Suppressor macrophage (primary cell): ENCODE measurements at regions not wholly inside any gene's neighbourhood (a gene's known extent, or its start where the extent isn't known, plus 50 kb on each side); places are given as distances from the start of the nearest gene placed in this dataset.

Source experiments
- DNase-seq, 4 experiments: peaks; one replicate each; pipeline ENCODE4 v3.0.0-alpha.2; 2020 to 2022

DNA sequence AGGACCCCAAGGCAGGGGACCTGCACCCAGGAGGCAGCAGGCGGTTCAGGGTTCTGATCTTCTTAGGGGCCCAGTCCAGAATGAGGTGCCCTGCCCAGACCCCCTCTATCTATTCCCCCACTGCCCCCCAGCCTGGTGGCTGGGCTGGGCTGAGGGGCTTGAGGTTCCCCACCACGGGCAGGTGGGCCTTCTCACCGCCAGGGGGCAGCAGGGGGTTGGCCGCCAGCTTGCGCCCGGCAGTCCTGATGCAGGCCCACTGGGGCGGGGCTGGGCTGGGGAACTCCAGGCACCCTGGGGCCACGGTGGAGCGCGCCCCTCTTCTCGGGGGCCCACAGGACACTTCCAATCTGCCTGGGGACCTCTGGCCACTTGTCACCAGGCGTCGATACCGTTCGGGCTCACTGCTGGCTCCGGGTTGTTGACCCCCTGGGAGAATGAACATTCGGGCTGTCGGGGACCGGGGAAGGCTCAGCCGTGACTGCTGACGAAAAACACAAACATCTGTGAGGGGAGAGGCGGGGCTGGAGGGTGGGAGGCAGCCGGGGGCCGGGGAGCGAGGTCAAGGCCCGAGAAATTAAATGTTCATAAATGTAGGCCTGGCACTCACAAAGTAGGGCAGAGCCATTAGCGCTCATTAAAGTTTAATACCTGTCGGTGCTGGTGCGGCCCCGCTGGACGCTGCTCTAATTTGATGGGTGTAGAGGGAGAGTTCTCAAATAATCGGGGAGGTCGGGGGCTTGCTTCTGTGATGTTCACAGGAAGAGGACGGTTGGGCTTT, 219.3 kb upstream of the GSE1 start:
- DNase-seq: peak; percentile 58 to 85 (median 73)

DNA sequence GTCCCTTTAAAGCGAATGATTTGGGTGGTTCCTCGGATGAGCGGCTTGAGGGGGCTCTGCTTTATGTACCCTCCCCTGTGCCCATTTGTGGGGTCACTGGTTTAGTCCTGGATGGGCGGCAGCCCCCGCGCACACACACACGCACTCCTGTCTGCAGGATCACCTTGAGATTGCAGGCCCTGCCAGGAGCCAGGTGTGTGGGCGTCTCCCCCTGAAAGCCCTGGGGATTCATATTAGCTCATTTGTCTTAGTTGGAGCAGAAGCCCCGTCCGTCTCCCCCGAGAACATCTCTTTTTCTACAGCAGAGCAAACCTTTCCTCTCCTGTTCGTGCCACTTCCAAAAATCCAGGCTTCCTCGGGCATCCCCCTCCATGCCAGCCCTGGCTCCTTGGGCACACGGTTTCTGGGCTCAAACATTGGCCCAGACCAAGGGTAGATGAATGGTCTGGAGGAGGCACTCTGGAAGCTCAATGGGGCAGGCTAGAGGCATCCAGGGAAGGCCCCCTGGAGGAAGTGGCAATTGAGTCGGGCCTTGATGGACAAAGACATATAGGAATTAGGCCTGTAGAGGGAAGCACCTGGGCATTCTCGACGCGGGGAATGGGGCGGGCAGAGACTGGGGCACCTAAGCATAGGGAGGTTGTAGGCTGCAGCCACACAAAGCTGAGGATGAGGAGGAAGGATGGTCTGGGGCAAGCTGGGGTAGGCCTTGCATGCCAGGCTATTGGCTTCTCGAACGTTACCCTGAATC, 218.5 kb upstream of the GSE1 start:
- no peak for DNase-seq

DNA sequence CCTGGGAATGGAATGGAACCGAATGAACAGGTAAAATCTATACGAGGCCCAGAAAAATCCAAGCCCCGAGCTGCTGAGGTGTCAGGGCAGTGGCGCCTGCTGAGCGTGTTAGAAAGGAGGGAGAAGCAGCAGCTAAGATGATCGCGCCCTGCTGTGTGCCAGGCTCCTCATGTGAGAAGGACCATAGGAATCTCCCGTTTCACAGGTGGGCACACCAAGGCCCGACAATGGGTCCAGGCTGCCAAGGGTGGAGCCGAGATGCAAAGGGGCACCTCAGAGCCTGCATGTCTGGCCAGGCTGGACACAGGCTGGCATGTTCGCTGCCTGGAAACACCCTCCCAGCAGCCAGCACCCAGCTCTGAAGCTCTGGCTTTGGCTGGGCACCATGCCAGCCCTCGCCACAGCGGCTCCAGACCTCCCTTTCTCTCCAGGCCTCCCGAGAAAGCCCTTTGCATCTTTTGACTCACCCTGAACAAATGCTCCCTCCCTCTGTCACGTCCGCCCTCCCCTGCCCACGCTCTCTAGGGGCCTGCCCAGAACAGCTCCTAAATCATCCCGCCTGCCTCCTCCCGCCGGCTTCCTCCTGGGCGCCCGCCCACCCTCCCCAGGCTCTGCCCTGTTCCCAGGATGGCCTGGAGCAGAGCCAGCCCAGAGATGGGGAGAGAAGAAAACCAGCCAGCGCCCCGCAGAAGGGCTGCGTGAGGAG, 217.8 kb upstream of the GSE1 start:
- peak; percentile 66 to 81 (median 77) for DNase-seq

DNA sequence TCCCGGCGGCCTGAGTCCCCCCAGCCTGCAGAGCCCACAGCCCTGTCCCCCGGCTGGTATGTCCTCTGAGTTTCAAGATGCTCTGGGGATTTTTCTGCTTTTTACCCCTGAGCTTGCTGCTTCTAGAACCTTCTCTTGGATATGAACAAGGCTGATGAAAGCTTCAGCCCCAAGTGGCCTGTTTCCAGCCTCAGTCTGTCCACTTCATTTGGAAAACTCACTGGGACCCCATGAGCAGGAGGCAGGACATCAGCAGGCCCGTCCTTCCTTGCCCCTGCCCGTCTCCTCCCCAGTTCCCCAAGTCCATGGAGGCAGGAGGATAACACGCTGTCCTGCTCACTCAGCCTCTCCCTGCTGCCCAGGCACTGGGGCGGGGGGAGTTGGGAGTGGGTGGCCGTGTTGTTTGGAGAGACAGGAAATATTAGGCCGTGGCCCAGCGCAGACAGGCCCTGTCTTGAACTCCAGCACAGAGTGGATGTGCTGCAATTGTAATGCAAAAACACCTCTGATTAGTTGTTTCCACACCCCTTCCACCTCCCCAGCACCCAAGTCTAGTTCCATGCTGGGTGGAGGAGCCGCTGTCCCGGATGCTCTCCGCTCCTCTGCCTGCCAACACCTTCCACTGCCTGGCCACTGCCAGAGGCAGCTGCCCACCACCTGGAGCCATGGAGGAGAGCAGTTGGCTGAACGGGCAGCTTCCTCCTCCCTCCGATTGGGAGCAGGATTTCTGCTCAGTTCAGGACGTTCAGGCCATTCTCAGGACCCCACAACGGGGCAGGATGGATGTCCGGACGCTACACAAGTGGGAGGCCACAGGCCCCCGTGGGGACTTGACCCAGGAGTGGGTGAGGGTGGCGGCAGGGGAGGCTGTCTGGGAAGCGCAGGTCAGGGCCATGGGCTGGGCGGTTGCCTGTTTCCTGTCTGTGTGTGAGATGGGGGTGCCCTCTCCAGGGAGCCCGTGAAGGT, 216.9 kb upstream of the GSE1 start:
- DNase-seq: no peak

DNA sequence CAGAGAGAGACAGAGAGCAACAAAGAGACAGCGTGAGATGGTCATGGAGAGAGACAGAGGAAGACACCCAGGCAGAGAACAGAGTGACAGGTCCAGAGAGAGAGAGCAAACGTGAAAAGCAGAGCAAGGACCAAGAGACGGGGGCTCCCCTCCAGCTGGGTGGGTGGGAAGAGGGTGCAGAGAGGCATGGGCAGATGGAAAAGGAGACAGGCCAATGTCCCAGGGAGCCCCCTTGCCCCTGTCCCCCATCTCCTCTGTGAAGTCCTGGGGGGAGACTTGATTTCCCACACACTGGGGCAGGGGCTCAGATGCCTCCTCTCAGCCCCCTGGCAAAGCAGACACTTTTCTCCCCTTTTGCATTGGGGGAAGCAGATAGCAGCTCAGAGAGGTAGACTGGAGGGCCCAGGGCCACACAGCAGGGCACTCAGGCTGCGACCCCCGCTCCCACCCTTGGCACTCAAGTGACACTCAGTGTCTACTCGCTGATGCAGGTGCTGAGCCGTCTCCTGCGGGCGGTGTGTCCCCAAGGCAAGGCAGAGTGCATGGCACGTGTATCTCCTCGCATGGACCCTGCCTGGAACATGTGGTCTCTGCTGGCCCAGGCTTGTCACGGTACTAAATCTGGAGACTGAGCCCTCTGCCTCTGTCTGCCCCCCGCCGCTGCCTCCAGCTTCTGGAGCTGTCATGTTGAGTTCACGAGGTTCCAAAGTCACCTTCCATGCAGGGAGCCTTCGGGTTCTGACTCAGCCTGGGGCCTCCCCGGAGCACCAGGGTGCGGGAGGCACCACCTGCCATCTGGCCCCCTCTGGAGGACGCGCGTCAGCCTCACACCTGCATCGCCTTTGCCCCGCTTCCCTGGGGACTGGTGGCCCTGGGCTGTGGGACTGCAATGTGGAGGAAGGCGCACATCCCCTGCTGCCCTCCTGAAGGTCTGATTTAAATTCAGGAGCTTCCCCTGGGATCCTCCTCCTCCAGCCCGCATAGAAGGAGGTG, 215.9 kb upstream of the GSE1 start:
- no peak for DNase-seq

DNA sequence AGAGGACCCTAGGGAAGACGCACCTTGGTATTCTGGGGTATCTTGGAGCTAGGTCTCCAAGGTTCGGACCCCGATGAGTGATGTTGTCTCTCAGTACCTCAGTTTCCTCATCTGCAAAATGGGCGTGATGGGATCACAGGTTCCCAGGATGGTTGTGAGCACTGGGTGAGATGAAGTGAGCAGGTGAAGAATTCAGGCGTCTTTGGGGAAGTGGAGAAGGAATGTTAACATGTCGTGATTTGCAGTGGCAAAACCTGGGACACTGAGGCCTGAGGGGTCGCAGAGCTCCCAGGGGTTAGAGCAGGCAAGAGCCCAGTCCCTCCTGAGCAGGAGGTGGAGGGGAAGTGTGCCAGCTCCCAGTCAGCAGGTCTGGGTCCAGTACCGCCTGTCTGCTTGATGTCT, 215.1 kb upstream of the GSE1 start:
- DNase-seq: no peak

DNA sequence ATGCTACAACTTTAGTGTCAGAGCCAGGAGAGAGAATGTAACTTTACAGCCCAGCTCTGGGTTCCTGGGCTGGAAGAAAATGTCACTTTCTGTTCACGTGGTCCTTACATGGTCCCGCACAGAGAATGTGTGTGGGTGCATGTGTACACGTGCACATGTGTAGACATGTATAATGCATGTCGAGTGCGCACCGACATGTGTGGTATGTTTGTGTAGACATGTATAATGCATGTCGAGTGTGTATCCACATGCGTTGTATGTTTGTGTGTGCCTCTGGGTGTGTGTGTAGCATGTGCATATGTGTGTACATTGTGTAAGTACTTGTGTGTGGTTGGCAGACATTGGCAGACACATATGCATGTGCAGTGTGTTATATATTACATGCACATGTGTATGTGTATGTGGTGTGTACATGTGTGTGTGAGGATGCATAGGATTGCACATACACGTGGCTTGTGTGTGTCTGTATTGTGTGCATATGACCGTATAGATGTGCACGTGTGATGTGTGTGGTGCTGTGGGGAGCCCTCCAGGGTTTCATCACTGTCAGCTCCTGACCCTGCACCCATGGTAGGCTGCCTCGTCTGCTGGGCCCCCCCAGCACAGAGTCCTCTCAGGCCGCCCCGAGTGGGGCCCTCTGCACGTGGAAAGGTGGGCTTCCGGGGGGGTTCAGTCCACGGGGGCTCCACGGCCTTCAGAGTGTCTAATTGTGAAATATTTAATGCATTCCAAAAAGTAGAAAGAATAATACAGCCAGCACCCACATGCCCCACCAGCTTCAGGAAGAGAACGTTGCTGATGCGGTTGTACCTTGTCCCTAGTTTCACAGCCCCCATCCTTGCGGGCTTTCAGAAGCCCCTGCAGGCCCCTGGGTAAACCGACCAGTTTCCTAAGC, 214.2 kb upstream of the GSE1 start:
- DNase-seq: no peak

DNA sequence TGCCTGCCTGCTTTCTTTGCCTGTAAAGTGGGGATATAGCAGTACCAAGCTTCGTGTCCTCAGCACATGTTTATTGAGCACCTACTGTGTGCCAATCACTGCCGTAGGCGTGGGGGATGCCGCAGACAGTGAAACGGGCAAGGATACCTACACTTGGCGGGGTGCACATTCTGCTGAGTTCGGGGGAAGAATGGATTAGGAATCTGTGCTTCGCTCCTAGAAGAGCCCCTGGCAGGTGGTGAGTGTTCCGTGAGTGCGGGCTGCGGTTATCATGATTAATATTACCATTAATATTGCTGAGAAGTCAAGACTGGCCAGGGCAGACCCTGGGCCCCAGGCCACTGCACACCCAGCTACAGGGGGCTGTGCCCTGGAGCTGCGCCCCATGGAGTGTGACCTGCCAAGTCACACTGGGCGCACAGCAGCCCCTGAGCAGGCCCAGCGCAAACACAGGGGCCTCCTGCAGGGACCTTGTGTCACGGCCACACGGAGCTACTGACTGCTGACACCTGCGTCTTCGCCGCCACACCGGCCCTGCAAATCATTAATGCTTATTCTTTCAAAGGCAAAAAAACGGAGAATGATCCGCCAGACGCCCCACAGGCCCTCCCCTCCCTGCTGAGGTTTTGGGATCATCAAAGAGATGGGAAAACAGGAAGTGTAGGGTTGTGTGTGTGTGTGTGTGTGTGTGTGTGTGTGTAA, 213.4 kb upstream of the GSE1 start:
- DNase-seq: no peak

DNA sequence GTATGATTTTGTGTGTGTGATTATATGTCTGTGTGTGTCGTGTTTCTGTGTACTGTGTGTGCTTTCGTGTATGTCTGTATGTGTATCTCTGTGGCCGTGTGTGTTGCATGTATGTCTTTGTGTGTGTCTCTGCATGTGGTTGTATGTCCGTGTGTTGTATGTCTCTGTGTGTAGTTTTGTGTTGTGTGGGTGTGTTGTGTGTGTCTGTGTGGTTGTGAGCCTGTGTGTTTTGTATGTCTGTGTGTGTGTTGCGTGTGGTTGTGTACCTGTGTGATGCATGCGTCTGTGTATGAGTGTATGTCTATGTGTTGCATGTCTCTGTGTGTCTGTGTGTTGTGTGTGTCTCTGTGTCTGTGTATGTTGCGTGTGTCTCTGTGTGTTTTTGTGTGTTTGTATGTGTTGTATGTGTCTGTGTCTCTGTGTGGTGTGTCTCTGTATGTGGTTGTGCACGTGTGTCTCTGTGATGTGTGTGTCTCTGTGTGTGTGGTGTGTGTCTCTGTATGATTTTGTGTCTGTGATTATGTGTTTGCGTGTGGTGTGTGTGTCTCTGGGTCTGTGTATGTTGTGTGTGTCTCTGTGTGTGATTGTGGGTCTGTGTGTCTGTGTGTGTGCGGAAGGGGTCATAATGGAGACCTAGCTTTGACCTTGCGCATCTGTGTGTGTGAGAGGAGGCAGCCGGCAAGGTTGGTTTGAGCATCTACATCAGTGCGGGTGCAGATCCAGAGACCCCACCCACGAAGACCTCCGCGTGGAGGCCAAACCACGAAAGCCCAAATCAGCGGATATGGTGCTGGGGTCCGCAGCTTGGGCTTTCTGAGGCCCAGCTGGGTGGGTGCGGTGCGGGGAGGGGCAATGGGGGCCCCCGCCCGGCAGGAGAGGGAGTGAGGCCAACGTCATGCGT, 212.6 kb upstream of the GSE1 start:
- DNase-seq: no peak

DNA sequence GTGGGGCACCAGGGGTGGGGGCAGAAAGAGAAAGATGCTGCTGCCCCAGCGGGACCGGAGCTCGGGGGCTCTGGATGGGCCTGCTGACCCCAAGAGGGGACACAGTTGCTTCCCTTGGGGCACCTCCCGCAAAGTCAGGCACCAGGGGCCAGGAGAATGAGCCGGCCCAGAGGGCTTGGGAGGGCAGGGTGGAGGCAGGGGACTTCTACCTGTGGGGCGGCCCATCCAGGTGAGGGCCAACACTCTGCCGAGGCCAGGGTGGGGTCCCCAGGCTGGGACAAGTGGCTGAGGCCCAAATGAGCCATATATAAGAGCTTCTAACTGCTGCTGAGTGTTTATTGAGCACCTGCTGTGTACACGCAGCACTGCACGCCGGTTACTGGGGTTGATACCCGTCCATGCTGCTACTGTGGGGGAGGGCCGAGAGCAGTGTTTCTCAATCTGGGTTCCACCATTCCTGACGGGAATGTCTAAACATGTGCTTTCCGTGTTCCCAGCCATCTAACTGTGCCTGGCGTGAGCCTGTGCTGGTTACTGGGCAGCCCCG, 211.7 kb upstream of the GSE1 start:
- no peak for DNase-seq

DNA sequence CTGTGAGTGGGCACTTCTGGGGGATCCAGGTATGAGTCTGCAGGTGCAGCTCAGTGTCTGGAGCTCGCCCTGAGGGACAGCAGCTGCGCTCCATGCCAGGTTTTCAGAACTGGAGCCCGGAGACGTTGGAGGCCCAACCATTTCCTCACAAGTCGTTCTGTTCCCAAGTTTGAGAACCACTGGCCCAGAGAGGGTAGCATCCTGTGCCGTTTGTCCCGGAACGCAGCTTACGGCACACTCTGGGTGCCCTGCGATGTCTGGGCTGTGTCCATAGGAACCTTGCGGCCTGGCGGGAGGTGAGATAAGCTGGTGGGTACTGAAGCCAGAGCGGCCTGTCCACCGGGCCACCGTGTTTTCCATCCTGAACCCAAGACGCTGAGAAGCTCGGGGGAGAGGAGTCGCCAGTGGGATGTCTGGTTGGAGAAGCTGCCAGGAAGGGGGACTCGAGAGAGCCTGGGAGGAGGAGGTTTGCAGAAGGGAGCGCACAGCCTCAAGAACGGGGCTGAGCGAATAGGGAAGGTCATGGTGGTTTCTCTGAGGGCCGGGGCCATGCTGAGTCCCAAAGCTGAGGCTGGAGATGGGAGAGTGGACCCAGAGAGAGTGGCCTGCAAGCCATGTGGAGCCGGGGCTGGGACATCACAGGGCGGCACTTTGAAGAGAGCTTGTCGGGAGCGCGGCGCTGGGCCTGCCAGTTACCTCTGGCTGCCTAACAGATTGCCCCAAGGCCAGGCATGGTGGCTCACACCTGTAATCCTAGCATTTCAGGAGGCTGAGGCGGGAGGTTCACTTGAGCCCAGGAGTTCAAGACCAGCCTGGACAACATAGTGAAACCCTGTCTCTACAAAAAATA, 211.0 kb upstream of the GSE1 start:
- DNase-seq: no peak

DNA sequence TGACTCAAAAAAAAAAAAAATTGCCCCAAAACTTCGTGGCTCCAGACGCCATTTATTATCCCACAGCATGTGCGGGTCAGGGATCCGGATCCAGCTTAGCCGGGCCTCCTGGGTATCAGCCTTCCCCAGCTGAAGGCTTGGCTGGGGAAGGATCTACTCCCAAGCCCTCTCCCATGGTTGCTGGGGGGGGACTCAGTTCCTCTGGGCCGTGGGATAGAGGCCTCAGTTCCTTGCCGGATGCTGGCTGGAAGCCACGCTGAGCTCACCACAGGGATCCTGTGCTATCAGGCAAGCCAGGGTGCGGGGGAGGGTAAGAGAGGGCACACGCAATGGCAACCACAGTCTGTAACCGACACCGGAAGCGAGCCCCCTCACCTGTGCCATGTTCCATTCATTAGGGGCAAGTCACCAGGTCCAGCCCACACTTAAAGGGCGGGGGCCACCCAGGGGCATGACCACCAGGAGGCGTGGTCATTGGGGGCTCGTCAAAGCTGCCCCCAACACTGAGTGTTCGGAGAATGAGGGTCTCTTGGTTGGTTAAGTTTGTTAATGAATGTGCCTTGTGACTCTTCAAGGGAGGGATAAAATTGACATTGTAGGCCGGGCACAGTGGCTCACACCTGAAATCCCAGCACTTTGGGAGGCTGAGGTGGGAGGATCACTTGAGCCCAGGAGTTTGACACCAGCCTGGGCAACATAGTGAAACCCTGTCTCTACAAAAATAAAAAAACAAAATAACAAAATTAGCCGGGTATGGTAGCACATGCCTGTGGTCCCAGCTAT, 210.0 kb upstream of the GSE1 start:
- DNase-seq: peak in 3 of 4 experiments; percentile 34 to 56 (median 38)

DNA sequence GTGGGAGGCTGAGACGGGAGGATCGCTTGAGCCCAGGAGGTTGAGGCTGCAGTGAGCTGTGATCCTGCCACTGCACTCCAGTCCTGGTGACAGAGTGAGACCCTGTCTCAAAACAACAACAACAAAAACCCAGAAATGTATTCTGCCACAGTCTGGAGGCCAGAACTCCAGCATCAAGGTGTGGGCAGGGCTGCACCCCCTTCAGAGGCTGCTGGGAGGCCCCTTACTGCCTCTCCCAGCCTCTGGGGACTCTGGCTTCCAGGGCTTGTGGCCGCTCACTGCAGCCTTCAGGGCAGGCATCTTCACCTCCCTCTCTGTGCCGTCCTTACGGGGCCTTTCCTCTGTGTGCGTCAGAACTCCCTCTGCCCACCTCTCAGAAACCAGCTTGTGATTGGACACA, 209.4 kb upstream of the GSE1 start:
- no peak for DNase-seq

DNA sequence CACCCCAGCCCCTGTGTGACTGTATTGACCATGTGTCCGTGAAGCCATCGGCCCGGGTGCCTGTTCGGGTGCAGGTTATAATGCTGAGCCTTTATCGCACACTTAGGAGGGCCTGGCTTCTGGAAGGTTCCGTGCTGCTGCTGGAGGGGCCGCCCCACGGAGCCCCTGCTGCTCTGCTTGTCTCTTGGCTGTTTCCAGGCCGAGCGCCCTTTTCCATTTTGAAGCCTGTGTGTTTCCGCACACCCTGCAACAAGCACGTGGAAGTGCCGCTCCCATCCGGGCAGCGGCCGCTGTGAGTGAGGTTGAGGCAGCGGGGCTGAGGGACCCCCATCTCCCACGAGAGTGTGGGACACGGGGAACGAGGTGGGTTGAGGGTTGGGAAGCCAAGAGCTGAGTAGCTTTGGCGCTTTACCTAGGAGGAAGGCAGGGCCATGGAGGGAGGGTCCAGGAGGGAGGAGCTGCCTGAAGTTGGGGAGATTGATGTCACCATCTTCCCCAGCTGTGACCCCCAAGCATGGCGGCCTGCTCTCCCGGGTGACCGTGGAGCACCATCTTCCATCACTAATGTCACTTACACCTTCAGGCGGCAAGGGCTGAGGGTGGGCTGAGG, 200.1 kb upstream of the GSE1 start:
- no peak for DNase-seq
